ENCODE measurements at regions not wholly inside any gene's neighbourhood (a gene's known extent, or its start where the extent isn't known, plus 50 kb on each side); places are given as distances from the start of the nearest gene placed in this dataset.

DNA sequence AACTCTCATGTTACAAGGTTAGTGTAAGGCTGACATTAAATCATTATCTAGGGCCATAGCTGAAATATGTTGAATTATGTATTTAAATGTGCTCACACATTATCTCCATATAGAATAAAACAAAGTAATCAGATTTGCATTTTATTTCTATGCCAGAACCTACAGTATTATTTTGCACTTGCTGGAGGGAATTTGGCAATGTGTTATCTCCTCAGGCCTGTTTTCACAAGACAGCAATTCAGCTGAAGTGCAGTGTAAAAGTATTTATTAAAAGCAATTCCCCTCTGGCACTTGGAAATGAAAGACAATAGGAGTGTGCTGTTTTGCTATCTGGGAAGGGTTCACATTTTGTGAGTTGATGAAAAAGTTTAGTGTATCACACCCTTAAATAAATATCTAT, 276.3 kb downstream of the DNAJB9 start:
- no peak overlapping the region for H3K4me3 ChIP-seq (ENCODE audit: low read depth, low read length)
- in situ Hi-C loops (cut with HindIII; ENCODE audit: low pct_ligation_motif_present, low sequenced_read_pairs) = no loop called here
- TF ChIP-seq, protein P1, sequence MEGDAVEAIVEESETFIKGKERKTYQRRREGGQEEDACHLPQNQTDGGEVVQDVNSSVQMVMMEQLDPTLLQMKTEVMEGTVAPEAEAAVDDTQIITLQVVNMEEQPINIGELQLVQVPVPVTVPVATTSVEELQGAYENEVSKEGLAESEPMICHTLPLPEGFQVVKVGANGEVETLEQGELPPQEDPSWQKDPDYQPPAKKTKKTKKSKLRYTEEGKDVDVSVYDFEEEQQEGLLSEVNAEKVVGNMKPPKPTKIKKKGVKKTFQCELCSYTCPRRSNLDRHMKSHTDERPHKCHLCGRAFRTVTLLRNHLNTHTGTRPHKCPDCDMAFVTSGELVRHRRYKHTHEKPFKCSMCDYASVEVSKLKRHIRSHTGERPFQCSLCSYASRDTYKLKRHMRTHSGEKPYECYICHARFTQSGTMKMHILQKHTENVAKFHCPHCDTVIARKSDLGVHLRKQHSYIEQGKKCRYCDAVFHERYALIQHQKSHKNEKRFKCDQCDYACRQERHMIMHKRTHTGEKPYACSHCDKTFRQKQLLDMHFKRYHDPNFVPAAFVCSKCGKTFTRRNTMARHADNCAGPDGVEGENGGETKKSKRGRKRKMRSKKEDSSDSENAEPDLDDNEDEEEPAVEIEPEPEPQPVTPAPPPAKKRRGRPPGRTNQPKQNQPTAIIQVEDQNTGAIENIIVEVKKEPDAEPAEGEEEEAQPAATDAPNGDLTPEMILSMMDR (IDR thresholded peaks at IDR 0.05; ENCODE audit: low read depth, low read length, missing control alignments) = no peak
- H3K27me3 ChIP-seq (replicated peaks) = no peaks in the 10 kb centered on the region
- no peak for DNase-seq
- no peak overlapping the region for H3K27ac ChIP-seq
- no peaks in the 10 kb centered on the region for H3K36me3 ChIP-seq (replicated peaks)

DNA sequence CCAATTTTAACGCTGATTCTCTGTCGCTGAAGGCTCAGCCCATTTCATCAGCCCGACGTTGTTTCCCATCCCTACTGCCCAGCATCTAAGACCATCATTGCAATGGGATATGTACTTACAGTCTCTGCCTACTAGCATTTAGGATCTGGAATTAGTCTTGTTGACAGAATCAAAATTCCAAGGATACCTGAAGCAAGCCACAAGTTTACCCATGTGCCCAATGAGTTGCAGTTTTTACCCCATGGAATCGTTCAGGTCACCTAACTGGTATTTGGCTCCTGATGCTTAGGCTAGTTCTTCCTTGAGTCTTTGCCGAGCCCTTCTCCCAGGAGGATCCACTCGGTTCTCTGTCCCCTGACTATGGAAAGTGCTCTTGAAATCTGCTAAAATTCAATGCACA, 276.8 kb downstream of the DNAJB9 start:
- Histone ChIP-seq H3K4me3 (ENCODE audit: low read depth, low read length) (no peak overlapping the region), H3K36me3 (replicated peaks) (no peaks in the 10 kb centered on the region), H3K27ac (no peak overlapping the region), H3K27me3 (replicated peaks) (no peaks in the 10 kb centered on the region)
- TF ChIP-seq, protein P1 (IDR thresholded peaks at IDR 0.05; ENCODE audit: low read depth, low read length, missing control alignments) = no peak
- no peak for DNase-seq
- in situ Hi-C loops (cut with HindIII; ENCODE audit: low pct_ligation_motif_present, low sequenced_read_pairs) = no loop called here

DNA sequence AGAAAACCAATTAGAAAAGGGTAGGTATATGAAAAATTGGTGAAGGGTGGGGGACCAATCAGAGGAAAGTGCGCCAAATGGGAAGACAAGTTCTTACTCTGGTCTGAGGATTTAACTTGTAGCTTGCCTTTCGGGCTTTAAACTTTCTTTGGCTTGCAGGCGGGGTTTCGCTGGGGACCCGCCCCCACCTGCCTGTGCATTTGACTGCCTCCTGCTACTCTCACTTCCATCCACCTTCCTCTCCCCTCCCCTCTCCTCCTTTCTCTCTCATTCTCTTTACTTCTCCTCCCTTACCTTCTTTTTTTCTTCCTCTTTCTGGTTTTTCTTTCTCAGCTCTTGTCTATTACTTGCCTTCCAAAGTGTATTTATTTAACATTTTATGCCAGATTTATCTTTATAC, 278.8 kb downstream of the DNAJB9 start:
- TF ChIP-seq, protein P1 (IDR thresholded peaks at IDR 0.05; ENCODE audit: low read depth, low read length, missing control alignments) = no peak
- Histone ChIP-seq H3K27ac (no peak overlapping the region), H3K36me3 (replicated peaks) (no peaks in the 10 kb centered on the region), H3K27me3 (replicated peaks) (no peaks in the 10 kb centered on the region), H3K4me3 (ENCODE audit: low read depth, low read length) (no peak overlapping the region)
- in situ Hi-C loops (cut with HindIII; ENCODE audit: low pct_ligation_motif_present, low sequenced_read_pairs) = no loop called here
- no peak for DNase-seq

DNA sequence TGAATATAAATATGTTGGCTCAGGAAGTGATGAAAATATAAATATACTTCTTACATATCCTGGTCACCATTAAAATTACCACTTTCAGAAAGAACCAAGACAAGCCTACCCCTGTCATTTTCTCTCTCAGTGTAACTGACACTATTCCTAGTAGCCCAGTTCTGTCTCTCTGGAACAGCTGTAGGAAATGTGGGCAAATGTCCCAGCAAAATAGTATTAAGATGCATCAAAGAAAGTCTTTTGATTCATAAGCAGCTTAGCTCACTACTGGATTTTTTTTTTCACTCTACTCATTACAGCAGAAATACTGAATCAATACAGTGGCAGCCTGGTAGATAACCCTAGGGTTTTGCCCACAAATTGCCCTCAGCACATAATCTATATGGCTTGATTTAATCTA, 290.9 kb downstream of the DNAJB9 start:
- Histone ChIP-seq H3K27me3 (replicated peaks) (no peaks in the 10 kb centered on the region), H3K36me3 (replicated peaks) (no peaks in the 10 kb centered on the region), H3K27ac (no peak overlapping the region), H3K4me3 (ENCODE audit: low read depth, low read length) (no peak overlapping the region)
- TF ChIP-seq, protein P1 (IDR thresholded peaks at IDR 0.05; ENCODE audit: low read depth, low read length, missing control alignments) = no peak
- DNase-seq = no peak
- in situ Hi-C loops (cut with HindIII; ENCODE audit: low pct_ligation_motif_present, low sequenced_read_pairs) = no loop called here

DNA sequence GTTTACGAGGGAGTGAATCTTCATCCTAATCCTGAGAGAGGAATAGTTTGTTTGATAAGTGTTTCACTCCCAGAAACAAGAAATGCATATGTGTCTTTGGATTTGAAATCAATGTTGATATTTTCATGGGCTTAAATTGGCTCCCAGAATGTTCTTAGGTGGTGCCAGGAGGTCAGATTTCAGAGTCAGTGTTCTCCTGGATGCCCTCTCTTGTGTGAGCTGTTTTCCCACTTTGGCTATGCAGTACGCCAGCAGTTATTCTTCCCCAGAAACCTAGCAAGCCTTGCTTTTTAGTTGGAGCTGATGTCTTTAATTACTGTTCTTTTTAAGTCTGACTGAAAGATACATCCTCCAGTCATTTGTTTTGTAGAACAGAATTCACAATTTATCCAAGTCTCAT, 291.4 kb downstream of the DNAJB9 start:
- in situ Hi-C loops (cut with HindIII; ENCODE audit: low pct_ligation_motif_present, low sequenced_read_pairs) = no loop called here
- TF ChIP-seq, protein P1 (IDR thresholded peaks at IDR 0.05; ENCODE audit: low read depth, low read length, missing control alignments) = no peak
- DNase-seq = no peak

DNA sequence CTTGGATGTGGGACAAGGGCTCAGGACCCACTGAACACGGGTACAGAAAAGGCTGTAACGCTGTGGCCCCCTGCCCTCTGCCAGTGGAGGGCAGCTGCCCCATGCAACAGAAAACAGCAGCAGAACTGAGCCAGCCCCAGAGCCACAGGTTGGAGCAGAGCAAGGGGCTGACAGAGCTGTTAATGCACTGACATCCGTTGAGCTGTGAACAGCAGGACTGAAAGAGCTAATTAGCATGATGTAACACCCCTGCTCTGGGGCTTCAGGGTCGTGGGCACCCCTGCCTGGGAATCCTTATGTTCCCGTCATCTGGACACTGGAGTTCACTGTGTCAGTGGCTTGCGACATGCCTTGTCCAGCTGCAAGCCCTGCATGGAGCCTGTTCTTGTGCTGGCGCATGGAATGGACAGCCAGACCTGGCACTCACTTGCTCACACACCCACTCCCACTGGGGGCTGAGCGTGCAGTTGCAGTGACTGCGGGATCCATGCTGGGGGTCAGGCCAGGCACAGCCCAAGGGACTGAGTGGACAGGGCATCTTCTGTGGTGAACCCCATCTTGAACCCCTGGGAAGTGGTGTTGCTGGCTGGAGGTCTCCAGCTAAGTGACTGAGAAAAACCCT, 293.7 kb downstream of the DNAJB9 start:
- Histone ChIP-seq H3K36me3 (replicated peaks) (no peaks in the 10 kb centered on the region), H3K27ac (no peak overlapping the region), H3K4me3 (ENCODE audit: low read depth, low read length) (no peak overlapping the region), H3K27me3 (replicated peaks) (no peaks in the 10 kb centered on the region)
- TF ChIP-seq, protein P1 (IDR thresholded peaks at IDR 0.05; ENCODE audit: low read depth, low read length, missing control alignments) = no peak
- DNase-seq = no peak
- in situ Hi-C loops (cut with HindIII; ENCODE audit: low pct_ligation_motif_present, low sequenced_read_pairs) = no loop called here

More for the DNA sequence above, 291.4 kb downstream of the DNAJB9 start:
- Histone ChIP-seq H3K27me3 (replicated peaks) (no peaks in the 10 kb centered on the region), H3K27ac (no peak overlapping the region), H3K36me3 (replicated peaks) (no peaks in the 10 kb centered on the region), H3K4me3 (ENCODE audit: low read depth, low read length) (no peak overlapping the region)
